ENCODE measurements at regions not wholly inside any gene's neighbourhood (a gene's known extent, or its start where the extent isn't known, plus 50 kb on each side); places are given as distances from the start of the nearest gene placed in this dataset.

DNA sequence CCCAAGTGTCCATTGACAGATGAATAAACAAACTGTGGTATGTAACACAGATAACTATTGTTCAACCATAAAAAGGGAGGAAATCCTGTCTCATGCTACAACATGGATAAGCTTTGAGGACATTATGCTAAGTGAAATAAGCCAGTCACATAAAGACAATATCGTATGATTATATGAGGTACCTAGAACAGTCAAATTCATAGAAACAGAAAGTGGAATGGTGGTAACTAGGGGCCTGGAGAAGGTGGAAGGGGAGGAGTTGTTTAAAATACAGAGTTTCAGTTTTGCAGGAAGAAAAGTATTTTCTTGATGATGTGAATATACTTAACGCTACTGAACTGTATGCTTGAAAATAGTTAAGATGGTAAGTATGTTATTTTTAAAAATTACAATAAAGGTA lies 304.6 kb upstream of the CXCR4 start:
- DNase-seq (ENCODE audit: low spot score in 2 of 2) = no peak
- 71 to 73% methylated on average over 2 of the region's 2 CpGs for WGBS, 2 donors
- Histone ChIP-seq H3K27ac (no peak overlapping the region), H3K9me3 (no peaks in the 10 kb centered on the region), H3K4me3 (no peak overlapping the region), H3K4me1 (peaks cover 0 to 9% (median 0%) of the 10 kb centered on the region in 4 donors), H3K36me3 (no peaks in the 10 kb centered on the region), H3K27me3 (peaks cover 0 to 9% of the 10 kb centered on the region in 2 donors)
- TF ChIP-seq EP300 (IDR thresholded peaks at IDR 0.05) (no peak), POLR2A (IDR thresholded peaks at IDR 0.05) (no peak), CTCF (IDR thresholded peaks at IDR 0.05) (no peak)

- WGBS, 2 donors = 65 to 66% methylated on average over 6 of the region's 6 CpGs
Measured at GRCh38 chr2:136420346-136420745, 302.4 kb upstream of the CXCR4 start.

GRCh38 chr2:136411946-136412345 lies 294.0 kb upstream of the CXCR4 start:
- H3K36me3 ChIP-seq = no peaks in the 10 kb centered on the region
- 36 to 92% methylated on average over 1 of the region's 1 CpG for WGBS, 2 donors
- H3K27me3 ChIP-seq = no peaks in the 10 kb centered on the region
- H3K4me3 ChIP-seq = no peak overlapping the region
- H3K27ac ChIP-seq = no peak overlapping the region
- DNase-seq (ENCODE audit: low spot score in 2 of 2) = no peak
- no peaks in the 10 kb centered on the region for H3K9me3 ChIP-seq
- H3K4me1 ChIP-seq = no peaks in the 10 kb centered on the region
- TF ChIP-seq CTCF (IDR thresholded peaks at IDR 0.05) (no peak), POLR2A (IDR thresholded peaks at IDR 0.05) (no peak), EP300 (IDR thresholded peaks at IDR 0.05) (no peak)

More at GRCh38 chr2:136420346-136420745, 302.4 kb upstream of the CXCR4 start:
- Histone ChIP-seq H3K4me1 (peaks cover 0 to 9% (median 0%) of the 10 kb centered on the region in 4 donors), H3K27me3 (peaks cover 0 to 9% of the 10 kb centered on the region in 2 donors), H3K9me3 (no peaks in the 10 kb centered on the region), H3K36me3 (no peaks in the 10 kb centered on the region), H3K27ac (no peak overlapping the region), H3K4me3 (no peak overlapping the region)
- DNase-seq (ENCODE audit: low spot score in 2 of 2) = no peak
- TF ChIP-seq CTCF (IDR thresholded peaks at IDR 0.05) (no peak), EP300 (IDR thresholded peaks at IDR 0.05) (no peak), POLR2A (IDR thresholded peaks at IDR 0.05) (no peak)

DNA sequence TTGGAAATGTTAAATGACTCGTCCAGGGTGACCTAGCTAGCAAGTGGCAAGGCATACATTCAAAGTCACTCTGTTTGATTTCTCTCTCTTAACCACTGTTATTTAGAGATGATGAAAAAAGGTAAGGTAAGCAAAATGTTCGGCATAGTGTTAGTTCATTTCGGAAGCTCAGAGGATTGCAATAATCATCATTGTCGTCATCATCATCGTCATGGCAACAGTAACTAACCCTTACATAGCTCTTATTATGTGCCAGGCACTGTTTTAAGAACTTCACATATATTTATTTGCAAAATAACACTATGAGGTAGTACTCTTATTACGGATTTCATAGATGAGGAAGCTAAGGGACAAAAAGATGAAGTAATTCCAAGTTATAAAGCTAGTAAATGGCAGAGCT lies 292.7 kb upstream of the CXCR4 start:
- peaks cover 0 to 3% of the 10 kb centered on the region in 2 donors for H3K27me3 ChIP-seq
- no peak for DNase-seq (ENCODE audit: low spot score in 2 of 2)
- TF ChIP-seq POLR2A (IDR thresholded peaks at IDR 0.05) (no peak), EP300 (IDR thresholded peaks at IDR 0.05) (no peak), CTCF (IDR thresholded peaks at IDR 0.05) (no peak)
- H3K27ac ChIP-seq = no peak overlapping the region
- H3K4me3 ChIP-seq = no peak overlapping the region
- H3K36me3 ChIP-seq = no peaks in the 10 kb centered on the region
- no peaks in the 10 kb centered on the region for H3K4me1 ChIP-seq
- H3K9me3 ChIP-seq = no peaks in the 10 kb centered on the region
- 88% methylated on average over 6 of the region's 6 CpGs for WGBS, 2 donors

DNA sequence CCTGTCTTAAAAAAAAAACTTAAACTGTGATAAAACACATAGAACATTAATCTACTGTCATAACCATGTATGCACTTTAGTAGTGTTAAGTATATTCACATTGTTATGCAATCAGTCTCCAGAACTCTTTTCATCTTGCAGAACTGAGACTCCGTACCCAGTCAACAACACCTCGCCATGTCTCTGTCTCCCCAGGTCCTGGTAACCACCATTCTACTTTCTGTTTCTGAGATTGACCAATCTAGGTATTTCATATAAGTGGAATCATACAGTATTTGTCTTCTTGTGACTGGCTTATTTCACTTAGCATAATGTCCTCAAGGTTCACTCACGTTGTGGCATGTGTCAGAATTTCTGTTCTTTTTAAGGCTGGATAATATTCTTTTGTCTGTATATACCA lies 290.8 kb upstream of the CXCR4 start:
- Histone ChIP-seq H3K36me3 (no peaks in the 10 kb centered on the region), H3K27ac (no peak overlapping the region), H3K9me3 (no peaks in the 10 kb centered on the region), H3K4me1 (no peaks in the 10 kb centered on the region), H3K4me3 (no peak overlapping the region), H3K27me3 (peaks cover 0 to 3% of the 10 kb centered on the region in 2 donors)
- DNase-seq (ENCODE audit: low spot score in 2 of 2) = no peak
- WGBS, 2 donors = 84% methylated on average over 3 of the region's 3 CpGs
- no peak for TF ChIP-seq POLR2A (IDR thresholded peaks at IDR 0.05)
- no peak for TF ChIP-seq EP300 (IDR thresholded peaks at IDR 0.05)
- TF ChIP-seq CTCF (IDR thresholded peaks at IDR 0.05) = no peak

Measured in tibial nerve (tissue), 4 donors.